ENCODE measurements at regions not wholly inside any gene's neighbourhood (a gene's known extent, or its start where the extent isn't known, plus 50 kb on each side); places are given as distances from the start of the nearest gene placed in this dataset.
"Not testable (repeated sequence)": the region's sequence is repeated elsewhere in the genome, so short reads cannot be mapped to it uniquely, and the experiment has no call there.

- H3K4ac ChIP-seq (ENCODE audit: low read length) = no peak overlapping the region
- no peaks in the 10 kb centered on the region for H3K9me3 ChIP-seq (replicated peaks in 1 of 2; ENCODE audit: control insufficient read depth in 2 of 2, insufficient read depth in 1 of 2, low read depth in 1 of 2, low read length in 2 of 2)
- H3K4me2 ChIP-seq (ENCODE audit: insufficient read depth, low read length, poor library complexity, severe bottlenecking) = no peak overlapping the region
- H3K4me1 ChIP-seq (ENCODE audit: control insufficient read depth in 2 of 2, insufficient read depth in 1 of 2, low read depth in 1 of 2, low read length in 2 of 2) = peaks cover 6 to 7% of the 10 kb centered on the region in 2 donors
- no peak overlapping the region for H2BK5ac ChIP-seq (ENCODE audit: low read length)
- no peaks in the 10 kb centered on the region for H3K27me3 ChIP-seq (ENCODE audit: control insufficient read depth in 3 of 3, insufficient read depth in 3 of 3, low read depth in 1 of 3, low read length in 3 of 3)
- H3K9ac ChIP-seq (ENCODE audit: low read depth, low read length, poor library complexity) = no peak overlapping the region
- no peak overlapping the region for H2BK120ac ChIP-seq (ENCODE audit: low read depth, low read length)
- no peak overlapping the region for H3K18ac ChIP-seq (ENCODE audit: low read length)
- H2AFZ ChIP-seq (ENCODE audit: low read length) = no peak overlapping the region
- H3K14ac ChIP-seq (ENCODE audit: low read length) = no peak overlapping the region
- no peak overlapping the region for H3K4me3 ChIP-seq (ENCODE audit: low read length in 2 of 2)
- no peak overlapping the region for H2AK5ac ChIP-seq (ENCODE audit: low read depth, low read length)
- no peaks in the 10 kb centered on the region for H3K36me3 ChIP-seq (replicated peaks in 1 of 2; ENCODE audit: control insufficient read depth in 2 of 2, insufficient read depth in 2 of 2, low read length in 2 of 2)
- H3K23ac ChIP-seq (ENCODE audit: low read depth, low read length, poor library complexity) = no peak overlapping the region
- H3K27ac ChIP-seq (replicated peaks; ENCODE audit: low read length) = no peak overlapping the region
- WGBS, 2 donors (ENCODE audit: extremely low coverage in 2 of 2, insufficient read length in 2 of 2, insufficient replicate concordance in 1 of 2) = no CpG with 5 or more reads among the region's 11 CpGs
- H4K91ac ChIP-seq (ENCODE audit: low read depth, low read length, poor library complexity) = no peak overlapping the region
- H3K79me1 ChIP-seq (ENCODE audit: low read depth, low read length) = no peaks in the 10 kb centered on the region
- no peak overlapping the region for H4K8ac ChIP-seq (ENCODE audit: low read depth, low read length)
- no peak overlapping the region for H2BK12ac ChIP-seq (ENCODE audit: low read length)
- no peak overlapping the region for H2BK15ac ChIP-seq (ENCODE audit: low read length)
- DNase-seq (ENCODE audit: low spot score) = no peak
These were observed 56.1 kb upstream of the HELT start for GRCh38 chr4:184962125-184962638.

- not testable (repeated sequence) for H3K27ac ChIP-seq (replicated peaks; ENCODE audit: low read length); H3K27me3 ChIP-seq (ENCODE audit: control insufficient read depth in 3 of 3, insufficient read depth in 3 of 3, low read depth in 1 of 3, low read length in 3 of 3); H3K23ac ChIP-seq (ENCODE audit: low read depth, low read length, poor library complexity); H3K4me3 ChIP-seq (ENCODE audit: low read length in 2 of 2); H4K8ac ChIP-seq (ENCODE audit: low read depth, low read length); H3K4me2 ChIP-seq (ENCODE audit: insufficient read depth, low read length, poor library complexity, severe bottlenecking); DNase-seq (ENCODE audit: low spot score); H2AFZ ChIP-seq (ENCODE audit: low read length); H3K36me3 ChIP-seq (replicated peaks in 1 of 2; ENCODE audit: control insufficient read depth in 2 of 2, insufficient read depth in 2 of 2, low read length in 2 of 2); H3K9me3 ChIP-seq (replicated peaks in 1 of 2; ENCODE audit: control insufficient read depth in 2 of 2, insufficient read depth in 1 of 2, low read depth in 1 of 2, low read length in 2 of 2); H2BK5ac ChIP-seq (ENCODE audit: low read length); H3K9ac ChIP-seq (ENCODE audit: low read depth, low read length, poor library complexity); H2BK12ac ChIP-seq (ENCODE audit: low read length); H3K18ac ChIP-seq (ENCODE audit: low read length); H2BK120ac ChIP-seq (ENCODE audit: low read depth, low read length); H2BK15ac ChIP-seq (ENCODE audit: low read length); H3K4ac ChIP-seq (ENCODE audit: low read length); H3K4me1 ChIP-seq (ENCODE audit: control insufficient read depth in 2 of 2, insufficient read depth in 1 of 2, low read depth in 1 of 2, low read length in 2 of 2); H4K91ac ChIP-seq (ENCODE audit: low read depth, low read length, poor library complexity); H3K79me1 ChIP-seq (ENCODE audit: low read depth, low read length); H3K14ac ChIP-seq (ENCODE audit: low read length); H2AK5ac ChIP-seq (ENCODE audit: low read depth, low read length)
- WGBS, 2 donors (ENCODE audit: extremely low coverage in 2 of 2, insufficient read length in 2 of 2, insufficient replicate concordance in 1 of 2) = no CpG with 5 or more reads among the region's 50 CpGs
These were observed 52.9 kb upstream of the HELT start for GRCh38 chr4:184965230-184966050.

DNA sequence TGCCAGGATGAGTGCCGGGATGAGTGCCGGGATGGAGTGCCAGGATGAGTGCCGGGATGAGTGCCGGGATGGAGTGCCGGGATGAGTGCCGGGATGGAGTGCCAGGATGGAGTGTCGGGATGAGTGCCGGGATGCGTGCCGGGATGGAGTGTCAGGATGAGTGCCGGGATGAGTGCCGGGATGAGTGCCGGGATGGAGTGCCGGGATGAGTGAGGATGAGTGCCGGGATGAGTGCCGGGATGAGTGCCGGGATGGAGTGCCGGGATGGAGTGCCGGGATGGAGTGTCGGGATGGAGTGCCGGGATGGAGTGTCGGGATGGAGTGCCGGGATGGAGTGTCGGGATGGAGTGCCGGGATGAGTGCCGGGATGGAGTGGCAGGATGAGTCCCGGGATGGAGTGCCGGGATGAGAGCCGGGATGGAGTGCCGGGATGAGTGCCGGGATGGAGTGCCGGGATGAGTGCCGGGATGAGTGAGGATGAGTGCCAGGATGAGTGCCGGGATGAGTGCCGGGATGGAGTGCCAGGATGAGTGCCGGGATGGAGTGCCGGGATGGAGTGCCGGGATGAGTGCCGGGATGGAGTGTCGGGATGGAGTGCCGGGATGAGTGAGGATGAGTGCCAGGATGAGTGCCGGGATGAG lies 52.1 kb upstream of the HELT start:
- no CpG with 5 or more reads among the region's 42 CpGs for WGBS, 2 donors (ENCODE audit: extremely low coverage in 2 of 2, insufficient read length in 2 of 2, insufficient replicate concordance in 1 of 2)
- not testable (repeated sequence) for H2BK12ac ChIP-seq (ENCODE audit: low read length); H3K9ac ChIP-seq (ENCODE audit: low read depth, low read length, poor library complexity); H3K18ac ChIP-seq (ENCODE audit: low read length); H3K36me3 ChIP-seq (replicated peaks in 1 of 2; ENCODE audit: control insufficient read depth in 2 of 2, insufficient read depth in 2 of 2, low read length in 2 of 2); H3K79me1 ChIP-seq (ENCODE audit: low read depth, low read length); H3K27ac ChIP-seq (replicated peaks; ENCODE audit: low read length); DNase-seq (ENCODE audit: low spot score); H3K4me2 ChIP-seq (ENCODE audit: insufficient read depth, low read length, poor library complexity, severe bottlenecking); H3K4me1 ChIP-seq (ENCODE audit: control insufficient read depth in 2 of 2, insufficient read depth in 1 of 2, low read depth in 1 of 2, low read length in 2 of 2); H2BK5ac ChIP-seq (ENCODE audit: low read length); H3K4me3 ChIP-seq (ENCODE audit: low read length in 2 of 2); H2AK5ac ChIP-seq (ENCODE audit: low read depth, low read length); H4K8ac ChIP-seq (ENCODE audit: low read depth, low read length); H3K4ac ChIP-seq (ENCODE audit: low read length); H3K14ac ChIP-seq (ENCODE audit: low read length); H4K91ac ChIP-seq (ENCODE audit: low read depth, low read length, poor library complexity); H2BK120ac ChIP-seq (ENCODE audit: low read depth, low read length); H2BK15ac ChIP-seq (ENCODE audit: low read length); H3K9me3 ChIP-seq (replicated peaks in 1 of 2; ENCODE audit: control insufficient read depth in 2 of 2, insufficient read depth in 1 of 2, low read depth in 1 of 2, low read length in 2 of 2); H2AFZ ChIP-seq (ENCODE audit: low read length); H3K27me3 ChIP-seq (ENCODE audit: control insufficient read depth in 3 of 3, insufficient read depth in 3 of 3, low read depth in 1 of 3, low read length in 3 of 3); H3K23ac ChIP-seq (ENCODE audit: low read depth, low read length, poor library complexity)

GRCh38 chr4:184967699-184968098 lies 50.6 kb upstream of the HELT start:
- H4K91ac ChIP-seq (ENCODE audit: low read depth, low read length, poor library complexity); H2BK15ac ChIP-seq (ENCODE audit: low read length); H3K9ac ChIP-seq (ENCODE audit: low read depth, low read length, poor library complexity); H3K18ac ChIP-seq (ENCODE audit: low read length); H3K79me1 ChIP-seq (ENCODE audit: low read depth, low read length); H3K14ac ChIP-seq (ENCODE audit: low read length); H2BK12ac ChIP-seq (ENCODE audit: low read length); H3K4me3 ChIP-seq (ENCODE audit: low read length in 2 of 2); H3K4me1 ChIP-seq (ENCODE audit: control insufficient read depth in 2 of 2, insufficient read depth in 1 of 2, low read depth in 1 of 2, low read length in 2 of 2); H3K27me3 ChIP-seq (ENCODE audit: control insufficient read depth in 3 of 3, insufficient read depth in 3 of 3, low read depth in 1 of 3, low read length in 3 of 3); H3K4me2 ChIP-seq (ENCODE audit: insufficient read depth, low read length, poor library complexity, severe bottlenecking); H3K36me3 ChIP-seq (replicated peaks in 1 of 2; ENCODE audit: control insufficient read depth in 2 of 2, insufficient read depth in 2 of 2, low read length in 2 of 2); H3K9me3 ChIP-seq (replicated peaks in 1 of 2; ENCODE audit: control insufficient read depth in 2 of 2, insufficient read depth in 1 of 2, low read depth in 1 of 2, low read length in 2 of 2); H2BK5ac ChIP-seq (ENCODE audit: low read length); H3K27ac ChIP-seq (replicated peaks; ENCODE audit: low read length); H2AFZ ChIP-seq (ENCODE audit: low read length); H2BK120ac ChIP-seq (ENCODE audit: low read depth, low read length); H4K8ac ChIP-seq (ENCODE audit: low read depth, low read length); H3K4ac ChIP-seq (ENCODE audit: low read length); H2AK5ac ChIP-seq (ENCODE audit: low read depth, low read length); H3K23ac ChIP-seq (ENCODE audit: low read depth, low read length, poor library complexity); DNase-seq (ENCODE audit: low spot score): not testable (repeated sequence)
- WGBS, 2 donors (ENCODE audit: extremely low coverage in 2 of 2, insufficient read length in 2 of 2, insufficient replicate concordance in 1 of 2) = no CpG with 5 or more reads among the region's 15 CpGs

Data from neuronal stem cell (in vitro differentiated cells).